KMS-11 (cell line): ENCODE measurements at regions not wholly inside any gene's neighbourhood (a gene's known extent, or its start where the extent isn't known, plus 50 kb on each side); places are given as distances from the start of the nearest gene placed in this dataset.

Experiments
- H2AFZ ChIP-seq: fragments of 200-600 bp; sonication (generic); 2 replicates; pipeline ENCODE4 v1.6.1; 2016; ENCODE audit warnings: antibody characterized with exemption, mixed run types, low read depth
- H3K27ac ChIP-seq: fragments of 200-600 bp; sonication (generic); 2 replicates; pipeline ENCODE4 v1.6.1; 2016; ENCODE audit warnings: mild to moderate bottlenecking, mixed run types
- H3K27me3 ChIP-seq: fragments of 200-600 bp; sonication (generic); 2 replicates; pipeline ENCODE4 v1.6.1; 2017; ENCODE audit warnings: mild to moderate bottlenecking, low read depth, mixed run types, moderate library complexity; ENCODE audit not compliant: insufficient read depth
- H3K36me3 ChIP-seq: fragments of 200-600 bp; sonication (generic); 2 replicates; pipeline ENCODE4 v1.6.1; 2017; ENCODE audit warnings: mild to moderate bottlenecking, mixed run types; ENCODE audit not compliant: insufficient read depth
- H3K4me1 ChIP-seq: fragments of 200-600 bp; sonication (generic); 2 replicates; pipeline ENCODE4 v1.6.1; 2016; ENCODE audit warnings: mild to moderate bottlenecking, low read depth, mixed run types; ENCODE audit not compliant: poor library complexity, severe bottlenecking
- H3K4me2 ChIP-seq: fragments of 200-600 bp; sonication (generic); 2 replicates; pipeline ENCODE4 v1.7.0; 2016; ENCODE audit warnings: mild to moderate bottlenecking, mixed run types
- H3K4me3 ChIP-seq: fragments of 200-600 bp; sonication (generic); IDR thresholded peaks from 2 replicates; pipeline ENCODE4 v1.6.1; 2017; ENCODE audit warnings: low read depth, low read length, mixed read lengths; ENCODE audit not compliant: insufficient read depth
- H3K79me2 ChIP-seq: fragments of 200-600 bp; sonication (generic); 2 replicates; pipeline ENCODE4 v1.6.1; 2016; ENCODE audit warnings: low read depth, mixed run types; ENCODE audit not compliant: insufficient read depth
- H3K9ac ChIP-seq: fragments of 200-600 bp; sonication (generic); 2 replicates; pipeline ENCODE4 v1.6.1; 2016; ENCODE audit warnings: mild to moderate bottlenecking, mixed run types
- H4K20me1 ChIP-seq: fragments of 200-600 bp; sonication (generic); 2 replicates; pipeline ENCODE4 v1.6.1; 2016; ENCODE audit warnings: mild to moderate bottlenecking, mixed run types; ENCODE audit not compliant: insufficient read depth
- CTCF ChIP-seq: fragments of 200-600 bp; sonication (generic); conservative IDR thresholded peaks from 2 replicates; pipeline ENCODE4 v1.6.1; 2017; ENCODE audit warnings: low read depth, mild to moderate bottlenecking, antibody characterized with exemption, low read length, moderate library complexity, mixed read lengths

GRCh38 chr10:113982769-113983168 is 60.9 kb upstream of the ADRB1 start:
- no peak overlapping the region for H3K4me3 ChIP-seq
- H3K9ac ChIP-seq, result peak overlapping the region; percentile 13; the same call in 1 of the 2 replicates
- no peaks in the 10 kb centered on the region for H4K20me1 ChIP-seq
- no peak for TF ChIP-seq CTCF
- H3K4me1 ChIP-seq, result peaks cover 60% of the 10 kb centered on the region
- peaks cover 8% of the 10 kb centered on the region; the same call in 1 of the 2 replicates for H3K27me3 ChIP-seq
- peak overlapping the region; percentile 94 for H3K4me2 ChIP-seq
- peak overlapping the region; percentile 58; the same call in 1 of the 2 replicates for H2AFZ ChIP-seq
- peak overlapping the region; percentile 73 for H3K27ac ChIP-seq
- no peaks in the 10 kb centered on the region for H3K36me3 ChIP-seq
- no peaks in the 10 kb centered on the region for H3K79me2 ChIP-seq

- H3K27ac ChIP-seq, result peak overlapping the region; percentile 73
- H3K4me2 ChIP-seq, result peak overlapping the region; percentile 94
These were observed 60.1 kb upstream of the ADRB1 start for GRCh38 chr10:113983552-113983951.

GRCh38 chr10:113985297-113985844 is 58.3 kb upstream of the ADRB1 start:
- no peak overlapping the region for H2AFZ ChIP-seq
- no peak overlapping the region for H3K9ac ChIP-seq
- H3K4me1 ChIP-seq, result peaks cover 53% of the 10 kb centered on the region
- H4K20me1 ChIP-seq, result no peaks in the 10 kb centered on the region
- no peaks in the 10 kb centered on the region for H3K79me2 ChIP-seq
- H3K4me2 ChIP-seq, result no peak overlapping the region
- no peak for TF ChIP-seq CTCF
- H3K27ac ChIP-seq, result no peak overlapping the region
- peaks cover 31% of the 10 kb centered on the region; the same call in 1 of the 2 replicates for H3K27me3 ChIP-seq
- no peaks in the 10 kb centered on the region for H3K36me3 ChIP-seq
- H3K4me3 ChIP-seq, result no peak overlapping the region

More at GRCh38 chr10:113983552-113983951, 60.1 kb upstream of the ADRB1 start:
- Histone ChIP-seq H3K9ac (peak overlapping the region; percentile 13; the same call in 1 of the 2 replicates), H3K27me3 (peaks cover 15% of the 10 kb centered on the region; the same call in 1 of the 2 replicates), H3K36me3 (no peaks in the 10 kb centered on the region), H3K4me3 (no peak overlapping the region), H3K4me1 (peaks cover 52% of the 10 kb centered on the region), H2AFZ (peak overlapping the region; percentile 58), H3K79me2 (no peaks in the 10 kb centered on the region), H4K20me1 (no peaks in the 10 kb centered on the region)
- no peak for TF ChIP-seq CTCF

- Histone ChIP-seq H2AFZ (no peak overlapping the region), H3K27me3 (peaks cover 35% of the 10 kb centered on the region; the same call in 1 of the 2 replicates), H3K4me2 (no peak overlapping the region), H3K4me3 (no peak overlapping the region), H3K79me2 (no peaks in the 10 kb centered on the region), H3K9ac (no peak overlapping the region), H4K20me1 (no peaks in the 10 kb centered on the region), H3K36me3 (no peaks in the 10 kb centered on the region), H3K27ac (no peak overlapping the region), H3K4me1 (peaks cover 56% of the 10 kb centered on the region)
- no peak for TF ChIP-seq CTCF
These were observed 57.4 kb upstream of the ADRB1 start for GRCh38 chr10:113986316-113986715.
